ENCODE measurements at regions not wholly inside any gene's neighbourhood (a gene's known extent, or its start where the extent isn't known, plus 50 kb on each side); places are given as distances from the start of the nearest gene placed in this dataset.
"Not testable (repeated sequence)": the region's sequence is repeated elsewhere in the genome, so short reads cannot be mapped to it uniquely, and the experiment has no call there.

DNA sequence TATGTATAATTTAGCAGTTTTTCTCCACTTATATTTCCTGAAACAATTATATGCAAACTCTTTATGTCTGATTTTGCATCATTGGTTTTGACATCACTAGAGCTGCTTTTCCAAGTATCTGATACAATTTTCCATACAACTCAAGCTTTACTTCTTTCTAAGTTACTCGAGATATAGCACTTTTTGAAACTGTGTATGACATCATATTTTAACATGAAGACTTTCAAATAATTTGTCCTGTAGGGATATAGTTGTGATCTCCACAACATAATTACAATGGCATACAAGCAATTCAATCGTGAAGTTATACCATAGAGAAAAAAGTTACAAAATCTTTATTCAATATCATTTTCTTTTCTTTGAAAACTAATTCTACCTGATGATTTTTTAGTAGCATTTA lies 173.0 kb downstream of the LEPR start:
- DNase-seq, result no peak

DNA sequence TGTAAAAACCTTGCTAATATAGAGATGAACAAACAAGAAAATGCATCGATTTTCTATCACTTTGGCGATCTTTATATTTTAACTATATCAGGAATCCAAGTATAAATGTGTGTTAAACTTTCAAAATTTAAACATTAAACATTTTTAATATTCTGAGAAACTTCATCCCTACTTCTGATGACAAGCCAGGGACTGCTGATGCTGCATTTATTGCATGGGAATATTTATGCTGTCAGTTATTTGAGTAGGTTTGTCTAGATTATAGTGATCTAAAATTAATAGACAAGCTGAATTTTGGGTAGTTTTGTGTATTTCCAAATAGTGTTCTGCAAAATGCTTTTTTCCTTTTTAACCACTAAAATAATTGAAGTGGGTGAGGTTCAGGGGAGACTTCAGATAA lies 175.3 kb downstream of the LEPR start:
- DNase-seq, result no peak

DNA sequence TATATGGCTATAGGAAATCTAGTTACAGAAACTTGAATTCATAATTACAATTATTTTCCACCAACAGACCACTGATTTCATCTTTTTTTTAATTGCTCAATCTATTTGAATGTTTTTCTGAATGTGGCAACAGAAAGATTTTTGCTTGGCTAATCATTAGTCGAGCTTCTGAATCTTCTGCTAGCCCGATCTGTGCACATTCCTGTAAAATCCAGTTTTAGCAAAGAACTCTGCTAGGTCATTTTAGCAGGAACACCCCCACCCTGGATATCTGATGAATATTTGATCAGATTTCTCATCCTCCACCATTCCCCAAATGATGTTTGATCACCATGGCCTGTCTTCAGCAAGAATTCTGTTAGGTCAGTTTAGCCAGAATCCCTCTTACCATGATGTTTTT lies 176.3 kb downstream of the LEPR start:
- DNase-seq, result no peak

DNA sequence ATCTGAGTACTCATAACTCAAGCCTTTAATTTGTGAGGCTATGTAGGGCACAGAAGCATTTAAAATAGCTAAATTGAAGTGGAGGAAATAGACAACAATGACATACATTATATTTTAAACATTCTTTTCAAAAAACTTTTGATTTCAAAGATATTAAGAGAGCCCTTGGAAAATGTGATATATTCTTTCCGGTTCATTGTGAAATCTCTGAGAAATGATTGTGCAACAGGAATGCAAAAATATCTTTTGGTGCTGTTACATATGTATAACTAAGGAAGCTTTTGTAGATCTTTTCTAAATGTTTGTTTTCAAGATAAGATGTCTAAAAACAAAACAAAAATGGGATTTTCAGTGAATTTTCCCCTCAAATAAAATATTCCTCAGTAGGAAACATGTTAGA lies 185.2 kb downstream of the LEPR start:
- no peak for DNase-seq

DNA sequence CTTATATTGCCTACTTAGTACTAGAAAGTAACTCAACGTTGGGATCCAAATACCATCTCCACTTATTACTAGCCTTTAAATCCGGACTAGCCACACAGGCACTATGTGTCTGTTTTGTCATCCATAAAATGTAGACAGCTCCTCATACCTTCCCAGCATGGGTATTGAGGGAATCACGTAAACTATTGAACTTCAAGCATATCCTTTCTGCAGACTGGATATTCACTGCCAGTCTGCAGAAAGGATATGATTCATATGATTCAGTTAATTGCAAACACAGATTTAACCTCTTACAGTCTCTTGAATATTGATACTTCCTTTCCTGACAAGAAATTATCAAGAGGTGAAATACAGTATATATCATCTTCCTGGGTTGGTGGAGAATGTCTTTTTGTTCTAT lies 186.0 kb downstream of the LEPR start:
- no peak for DNase-seq

DNA sequence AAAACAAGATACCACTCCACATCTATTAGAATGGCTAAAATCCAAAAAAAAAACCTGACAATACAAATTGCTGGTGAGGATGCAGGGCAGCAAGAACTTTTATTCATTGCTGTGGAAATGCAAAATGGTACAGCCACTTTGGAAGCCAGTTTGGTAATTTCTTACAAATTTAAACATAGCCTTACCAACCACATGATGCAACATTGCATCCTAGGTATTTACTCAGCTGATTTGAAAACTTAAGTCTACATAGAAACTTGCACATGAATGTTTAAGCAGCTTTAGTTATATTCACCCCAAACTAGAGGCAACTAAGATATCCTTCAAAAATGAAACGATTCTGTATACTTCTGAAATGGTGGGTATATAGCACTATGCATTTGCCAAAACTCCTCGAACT lies 178.8 kb upstream of the PDE4B start:
- DNase-seq, result no peak

DNA sequence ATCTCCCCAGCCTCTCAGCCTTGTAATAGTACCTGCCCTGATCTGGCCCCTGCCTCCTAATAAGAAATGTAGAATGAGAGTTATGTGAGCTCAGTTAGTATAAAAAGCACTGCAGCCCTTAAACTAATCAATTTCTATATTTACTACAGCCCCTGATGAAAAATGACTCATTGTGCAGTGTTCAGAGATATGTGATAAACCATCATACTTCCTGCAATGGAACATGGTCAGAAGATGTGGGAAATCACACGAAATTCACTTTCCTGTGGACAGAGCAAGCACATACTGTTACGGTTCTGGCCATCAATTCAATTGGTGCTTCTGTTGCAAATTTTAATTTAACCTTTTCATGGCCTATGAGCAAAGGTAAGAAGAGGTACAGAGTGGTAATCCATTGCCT lies 176.8 kb upstream of the PDE4B start:
- no peak for DNase-seq

DNA sequence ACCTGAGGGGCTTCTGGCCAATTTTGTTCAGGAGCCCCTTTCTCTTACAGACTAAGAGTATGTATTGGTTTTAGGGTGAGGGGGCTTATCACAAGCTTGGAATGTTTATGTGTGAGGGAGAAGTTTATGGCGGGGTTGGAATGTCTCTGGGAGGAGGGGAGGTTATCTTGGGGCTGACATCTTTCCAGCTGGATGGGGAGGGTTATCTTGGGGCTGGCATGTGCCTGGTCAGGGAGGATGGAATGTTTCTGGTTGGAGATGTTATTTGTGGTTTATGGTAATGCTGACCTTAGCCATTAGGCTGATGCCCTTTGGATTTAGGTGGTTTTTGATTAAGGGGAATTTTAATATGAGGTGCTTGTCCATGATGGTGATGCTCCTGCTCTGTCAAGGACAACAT lies 171.0 kb upstream of the PDE4B start:
- DNase-seq, result not testable (repeated sequence)

DNA sequence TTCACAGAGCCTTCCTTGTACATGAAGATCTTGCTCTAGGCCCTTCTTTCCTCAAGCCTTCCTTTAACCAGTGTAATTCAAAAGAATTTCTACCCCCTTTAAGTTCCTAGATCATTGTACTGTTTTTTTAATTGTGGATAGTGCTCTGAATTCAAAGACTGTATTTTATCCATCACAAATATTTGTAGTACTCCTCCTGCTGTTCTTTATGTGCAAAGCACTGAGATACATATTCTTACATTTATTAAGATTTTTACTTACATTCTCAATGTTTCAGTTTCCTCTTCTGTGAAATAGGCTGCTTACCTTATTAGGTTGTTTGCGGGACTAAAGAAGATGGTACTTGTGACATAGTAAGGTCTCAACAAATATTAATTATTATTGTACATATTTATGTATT lies 168.8 kb upstream of the PDE4B start:
- DNase-seq, result no peak

DNA sequence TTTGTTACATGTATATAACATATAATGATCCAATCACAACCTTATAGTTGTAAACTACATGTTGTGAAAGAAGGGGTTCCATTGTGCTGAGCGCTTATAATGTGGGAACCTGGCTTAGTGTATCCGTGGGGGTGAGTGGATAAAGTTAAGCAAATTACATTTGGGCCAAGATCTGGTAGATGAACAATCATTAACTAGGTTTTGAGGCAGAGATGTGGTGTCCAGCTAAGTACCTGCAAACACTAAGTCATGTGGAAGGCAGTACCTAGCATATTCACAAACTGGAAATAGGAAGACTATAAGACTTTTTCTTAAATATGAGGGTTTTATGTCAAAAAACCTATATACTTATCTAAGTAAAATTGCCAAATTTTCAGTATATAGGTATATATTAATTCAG lies 167.2 kb upstream of the PDE4B start:
- no peak for DNase-seq

DNA sequence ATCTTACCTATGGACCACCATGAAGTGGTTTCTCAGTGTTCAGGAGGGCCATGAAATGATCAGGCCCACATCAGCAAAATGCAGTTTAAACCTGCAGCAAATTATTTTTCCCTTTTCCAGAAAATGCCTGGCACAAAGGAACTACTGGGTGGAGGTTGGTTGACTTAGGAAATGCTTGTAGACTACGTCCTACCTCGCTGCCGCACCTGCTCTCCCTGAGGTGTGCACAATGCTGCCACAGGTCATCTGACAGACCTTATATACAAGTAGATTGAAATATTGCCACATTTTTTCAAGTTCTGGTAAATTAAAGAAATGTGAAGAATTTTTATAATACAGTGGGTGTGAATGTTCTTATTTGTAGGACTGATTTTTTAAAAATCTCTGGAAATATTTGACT lies 166.7 kb upstream of the PDE4B start:
- no peak for DNase-seq

DNA sequence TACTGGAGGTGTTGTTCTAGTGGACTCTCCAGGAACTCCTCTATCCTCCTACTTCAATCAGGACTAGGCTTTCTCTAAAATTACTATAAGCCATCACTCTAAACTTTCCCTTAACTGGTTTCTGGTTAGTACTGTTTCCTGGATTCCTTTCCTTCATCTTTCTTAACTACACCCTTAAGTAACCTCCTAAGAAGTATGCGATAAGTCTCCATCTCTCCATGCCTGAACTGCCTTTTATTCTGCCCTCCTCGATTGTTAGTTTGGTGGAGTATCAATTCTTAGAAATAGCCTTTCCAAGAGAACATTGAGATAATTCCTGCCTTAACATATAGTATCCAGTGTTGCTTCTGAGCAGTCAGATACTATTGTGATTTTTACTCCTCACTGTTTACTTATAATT lies 162.9 kb upstream of the PDE4B start:
- no peak for DNase-seq

DNA sequence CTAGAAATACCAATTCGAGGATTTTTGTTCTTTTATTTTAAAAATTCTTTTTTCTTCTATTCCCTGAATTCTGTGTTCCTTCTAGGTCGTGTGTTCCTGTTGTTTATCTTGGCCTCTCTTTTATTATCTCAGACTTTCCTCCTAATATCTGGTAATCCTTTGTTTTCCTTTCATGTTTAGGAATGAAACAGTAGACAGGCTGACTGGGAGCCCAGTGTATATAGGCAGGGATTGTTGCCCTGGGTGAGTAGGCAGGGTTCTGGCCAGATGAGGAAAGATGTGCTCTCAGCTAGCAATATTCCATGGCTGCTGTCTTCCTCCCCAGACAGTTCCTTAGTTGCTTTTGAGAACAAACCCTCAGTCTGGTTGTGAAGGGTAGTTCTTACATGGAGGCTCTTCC lies 161.8 kb upstream of the PDE4B start:
- DNase-seq, result no peak

DNA sequence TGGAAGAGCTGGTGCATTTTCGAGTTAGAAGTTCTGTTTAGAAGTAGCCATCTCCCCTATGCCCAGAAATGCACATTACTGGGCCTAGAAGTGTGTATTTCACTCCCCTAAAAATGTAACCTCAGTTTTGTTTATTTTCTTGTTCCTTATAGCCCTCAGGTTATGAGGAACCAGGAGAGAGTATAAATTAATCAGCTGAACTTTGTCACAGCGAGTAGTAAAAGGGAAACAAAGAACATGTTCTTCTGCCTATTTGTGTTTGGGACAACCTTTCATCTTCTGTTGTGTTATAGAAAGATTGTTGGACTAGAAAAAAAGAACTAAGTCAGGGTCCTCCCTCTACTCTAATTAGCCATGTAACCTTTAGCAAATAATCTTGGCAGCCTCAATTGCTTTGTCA lies 160.5 kb upstream of the PDE4B start:
- DNase-seq, result no peak

DNA sequence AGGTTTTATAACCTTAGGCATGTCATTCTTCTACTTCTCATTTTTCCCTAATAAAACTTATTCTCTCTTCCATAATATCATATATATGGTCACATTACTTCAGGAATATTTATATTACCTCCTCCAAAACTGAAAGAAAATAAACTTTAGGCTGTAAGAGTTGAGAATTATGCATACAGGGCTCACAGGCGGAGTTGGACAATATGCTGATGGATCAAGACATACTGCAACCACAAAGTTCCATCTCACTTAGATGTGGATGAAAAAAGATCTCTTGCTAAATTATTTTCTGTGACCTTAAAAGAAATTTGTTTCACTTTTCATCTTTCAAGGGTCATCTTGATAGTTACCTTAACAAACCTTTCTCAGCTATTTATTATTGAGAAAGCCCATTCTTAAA lies 152.6 kb upstream of the PDE4B start:
- DNase-seq, result no peak

DNA sequence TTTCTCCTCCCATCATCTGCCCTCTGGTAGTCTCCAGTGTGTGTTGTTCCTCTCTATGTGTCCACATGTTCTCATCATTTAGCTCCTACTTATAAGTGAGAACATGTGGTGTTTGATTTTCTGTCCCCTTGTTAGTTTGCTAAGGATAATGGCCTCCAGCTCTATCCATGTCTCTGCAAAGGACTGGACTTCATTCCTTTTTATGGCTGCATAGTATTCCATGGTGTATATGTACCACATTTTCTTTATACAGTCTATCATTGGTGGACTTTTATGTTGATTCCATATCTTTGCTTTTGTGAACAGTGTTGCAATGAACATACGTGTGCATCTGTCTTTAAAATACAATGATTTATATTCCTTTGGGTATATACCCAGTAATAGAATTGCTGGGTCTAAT lies 143.5 kb upstream of the PDE4B start:
- not testable (repeated sequence) for DNase-seq

DNA sequence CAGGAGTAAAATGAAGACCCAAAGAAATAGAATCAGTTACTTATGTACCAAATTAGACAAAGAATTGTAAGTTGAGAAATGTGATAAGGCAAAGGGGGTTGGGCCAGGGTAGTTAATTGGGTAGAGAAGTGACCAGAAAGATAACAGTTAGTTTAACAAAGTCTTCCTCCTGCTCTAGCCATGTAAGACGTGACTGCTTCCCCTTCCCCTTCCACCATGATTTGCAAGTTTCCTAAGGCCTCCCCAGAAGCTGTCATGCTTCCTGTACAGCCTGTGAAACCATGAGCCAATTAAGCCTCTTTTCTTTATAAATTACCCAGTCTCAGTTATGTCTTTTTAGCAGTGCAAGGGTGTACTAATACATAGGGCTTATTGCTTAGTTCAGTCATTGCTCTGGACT lies 142.0 kb upstream of the PDE4B start:
- DNase-seq, result no peak

DNA sequence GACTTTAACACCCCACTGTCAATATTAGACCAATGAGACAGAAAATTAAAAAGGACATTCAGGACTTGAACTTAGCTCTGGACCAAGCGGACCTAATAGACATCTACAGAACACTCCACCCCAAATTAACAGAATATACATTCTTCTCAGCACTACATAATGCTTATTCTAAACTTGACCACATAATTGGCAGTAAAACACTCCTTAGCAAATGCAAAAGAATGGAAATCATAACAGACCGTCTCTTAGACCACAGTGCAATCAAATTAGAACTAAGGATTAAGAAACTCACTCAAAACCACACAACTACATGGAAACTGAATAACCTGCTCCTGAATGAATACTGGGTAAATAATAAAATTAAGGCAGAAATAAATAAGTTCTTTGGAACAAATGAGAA lies 138.2 kb upstream of the PDE4B start:
- not testable (repeated sequence) for DNase-seq

DNA sequence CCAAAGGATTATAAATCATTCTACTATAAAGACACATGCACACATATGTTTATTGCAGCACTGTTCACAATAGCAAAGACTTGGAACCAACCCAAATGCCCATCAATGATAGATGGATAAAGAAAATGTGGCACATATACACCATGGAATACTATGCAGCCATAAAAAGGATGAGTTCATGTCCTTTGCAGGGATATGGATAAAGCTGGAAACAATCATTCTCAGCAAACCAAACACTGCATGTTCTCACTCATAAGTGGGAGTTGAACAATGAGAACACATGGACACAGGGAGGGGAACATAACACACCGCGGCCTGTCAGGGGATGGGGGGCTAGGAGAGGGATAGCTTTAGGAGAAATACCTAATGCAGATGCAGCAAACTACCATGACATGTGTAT lies 135.1 kb upstream of the PDE4B start:
- DNase-seq, result not testable (repeated sequence)

DNA sequence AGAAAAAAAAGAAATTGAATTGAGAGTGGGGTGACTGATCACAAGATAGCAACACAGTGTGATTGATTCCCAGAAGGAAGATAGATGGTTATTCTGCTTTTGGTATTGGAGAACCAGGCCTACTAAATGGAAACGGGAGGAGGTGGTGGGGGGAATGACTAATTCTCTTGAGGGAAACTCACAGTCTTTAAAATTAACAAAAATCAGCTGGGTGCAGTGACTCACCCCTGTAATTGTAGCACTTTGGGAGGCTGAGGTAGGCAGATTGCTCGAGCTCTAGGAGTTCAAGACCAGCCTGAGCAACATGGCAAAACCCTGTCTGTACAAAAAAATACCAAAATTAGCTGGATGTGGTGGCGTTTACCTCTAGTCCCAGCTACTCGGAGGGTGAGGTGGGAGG lies 134.6 kb upstream of the PDE4B start:
- no peak for DNase-seq

DNA sequence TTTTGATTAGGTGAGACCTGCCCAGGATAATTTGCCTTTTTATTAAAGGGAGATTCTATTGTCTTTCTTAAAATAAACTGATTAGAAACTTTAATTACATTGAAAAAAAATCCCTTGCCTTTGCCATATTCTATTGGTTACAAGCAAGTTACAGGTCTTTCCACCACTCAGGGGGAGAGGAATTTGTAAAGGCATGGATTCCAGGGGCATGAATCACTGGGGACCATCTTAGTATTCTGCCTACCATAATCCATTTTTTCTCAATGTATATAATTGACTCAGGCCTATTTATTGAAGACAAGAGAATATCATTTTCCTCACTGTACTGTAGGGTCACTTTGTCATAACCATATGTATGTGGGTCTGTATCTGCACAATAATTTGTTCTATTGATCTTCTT lies 124.3 kb upstream of the PDE4B start:
- no peak for DNase-seq

DNA sequence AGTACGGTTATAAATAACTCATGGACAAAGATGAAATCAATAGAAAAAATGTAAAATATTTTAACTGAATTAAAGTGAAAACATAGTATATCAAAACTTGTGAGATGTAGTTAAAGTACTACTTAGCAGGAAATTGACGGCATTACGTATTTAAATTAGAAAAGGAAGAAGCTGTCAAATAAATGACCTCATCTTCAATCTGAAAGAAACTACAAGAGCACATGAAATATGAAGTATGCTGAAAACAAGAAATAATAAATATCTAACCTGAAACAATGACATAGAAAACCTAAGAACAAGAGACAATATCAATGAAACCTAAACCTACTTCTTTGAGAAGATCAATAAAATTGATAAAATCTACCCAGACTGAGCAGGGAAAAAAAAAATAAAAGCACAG lies 122.2 kb upstream of the PDE4B start:
- DNase-seq, result no peak

DNA sequence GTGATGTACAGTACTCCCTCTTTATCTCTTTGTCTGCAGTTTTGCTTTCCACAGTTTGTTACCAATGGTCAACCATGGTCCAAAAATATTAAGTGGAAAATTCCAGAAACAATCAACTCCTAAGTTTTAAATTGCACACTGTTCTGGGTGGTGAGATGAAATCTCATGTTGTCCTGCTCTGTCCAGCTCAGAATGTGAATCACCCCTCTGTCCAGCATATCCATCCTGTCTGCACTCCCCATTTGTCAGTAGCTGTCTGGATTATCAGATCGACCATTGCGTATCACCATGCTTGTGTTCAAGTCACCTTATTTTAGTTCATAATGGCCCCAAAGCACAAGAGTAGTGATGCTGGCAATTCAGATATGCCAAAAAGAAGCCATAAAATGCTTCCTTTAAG lies 118.2 kb upstream of the PDE4B start:
- DNase-seq, result no peak

DNA sequence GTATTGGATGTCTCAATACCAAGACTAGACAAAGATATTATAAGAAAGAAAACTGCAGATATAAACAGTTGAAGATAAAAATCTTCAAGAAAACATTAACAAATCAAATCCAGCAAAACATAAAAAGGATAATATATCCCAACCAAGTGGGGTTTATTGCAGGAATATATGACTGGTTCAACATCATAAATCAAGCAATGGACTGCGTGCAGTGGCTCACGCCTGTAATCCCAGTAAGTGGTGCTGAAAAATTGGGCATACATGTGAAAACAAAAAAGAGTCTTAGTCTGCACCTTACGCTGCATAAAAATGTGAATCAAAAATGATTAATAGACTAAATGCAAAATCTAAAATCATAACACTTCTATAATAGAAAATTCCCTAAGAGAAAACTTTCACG lies 112.9 kb upstream of the PDE4B start:
- no peak for DNase-seq

DNA sequence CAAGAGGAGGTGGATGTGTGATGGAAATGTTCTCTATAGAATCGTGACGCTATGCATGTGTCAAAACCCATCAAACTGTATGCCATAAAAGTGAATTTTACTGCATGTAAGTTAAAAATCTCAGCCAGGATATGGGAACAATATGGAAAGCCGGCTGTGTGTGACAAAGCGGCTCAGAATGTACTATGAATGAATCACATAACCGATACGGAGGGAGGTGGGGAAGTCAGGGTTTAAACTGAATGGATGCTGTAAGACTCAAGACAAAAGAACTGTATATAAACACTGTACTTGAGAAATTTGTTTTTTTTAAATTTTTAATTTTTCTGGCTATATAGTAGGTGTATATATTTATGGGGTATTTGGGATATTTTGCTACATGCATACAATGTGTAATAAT lies 111.6 kb upstream of the PDE4B start:
- DNase-seq, result no peak

DNA sequence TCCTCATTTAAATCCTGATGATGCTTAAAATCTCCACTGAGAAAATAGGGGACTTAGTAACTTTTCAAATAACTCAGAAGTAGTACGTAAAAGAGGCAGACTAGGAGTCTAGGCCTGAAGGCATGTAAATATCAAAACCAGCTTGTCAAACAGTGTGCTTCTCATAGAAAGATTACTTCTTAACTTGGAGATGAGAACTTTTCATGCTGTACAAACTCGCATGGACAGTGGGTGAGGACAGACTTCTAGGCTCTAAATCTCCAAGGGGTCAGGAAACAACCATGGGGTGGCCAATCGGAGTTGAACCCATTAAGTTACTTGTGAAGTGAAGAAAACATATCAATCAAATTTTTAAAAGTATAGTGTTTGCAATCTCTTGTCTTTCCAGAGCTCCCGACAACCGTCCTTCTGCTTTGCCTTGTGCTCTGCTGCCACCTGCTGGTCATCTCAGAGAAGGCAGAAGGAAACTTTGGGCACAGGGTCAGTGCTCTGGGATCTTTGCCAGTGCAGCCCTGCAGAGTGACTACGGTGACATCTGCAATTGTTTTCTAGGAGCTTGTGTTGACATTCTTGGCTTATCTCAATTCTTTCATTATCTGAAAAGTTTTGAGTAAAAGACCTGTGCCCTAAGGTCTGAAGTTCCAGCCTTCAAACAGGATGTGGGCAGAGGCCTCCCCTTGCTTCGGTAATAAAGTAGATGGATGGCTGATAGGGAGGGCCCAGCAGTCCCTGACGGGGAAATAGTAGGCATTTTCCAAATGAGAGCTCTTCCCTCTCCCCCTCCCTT lies 105.1 kb upstream of the PDE4B start:
- peak; percentile 34 to 36 for DNase-seq

Data from NCI-H187 (cell line).